H1 (cell line): ENCODE measurements at regions not wholly inside any gene's neighbourhood (a gene's known extent, or its start where the extent isn't known, plus 50 kb on each side); places are given as distances from the start of the nearest gene placed in this dataset.

Experiments used
- CTCF ChIA-PET: fragments of 300-600 bp; sonication (Branson Sonifier 250); formaldehyde crosslinking; loops from one replicate; lab custom pipeline; 2021; ENCODE audit not compliant: partially characterized antibody; lab: Charles Lee
- POLR2A ChIA-PET: fragments of 300-600 bp; sonication (Branson Sonifier 250); formaldehyde crosslinking; loops from one replicate; lab custom pipeline; 2021; ENCODE audit warnings: inconsistent platforms; ENCODE audit not compliant: partially characterized antibody; lab: Charles Lee
- DNase-seq, 2 experiments: peaks; one replicate each; pipeline versions ENCODE4 v3.0.0 to v3.0.0-alpha.2; 2010 to 2022; ENCODE audit warnings: low spot score in 2 of 2, low read depth in 1 of 2, mixed read lengths in 1 of 2
- FAIRE-seq: peaks from 2 replicates; lab custom pipeline; 2011; peaks lifted over from hg19 to GRCh38; lab: Jason Lieb, UNC
- H2AFZ ChIP-seq: 2 replicates; pipeline ENCODE4 v1.8.1; 2012; ENCODE audit warnings: low read length, inconsistent platforms
- H2AK5ac ChIP-seq: 2 replicates; pipeline ENCODE4 v1.6.1; 2013; ENCODE audit warnings: low read depth, low read length
- H2BK120ac ChIP-seq: replicated peaks from 2 replicates; pipeline ENCODE3; 2013; ENCODE audit warnings: low read depth, low read length, inconsistent platforms
- H2BK12ac ChIP-seq: 2 replicates; pipeline ENCODE4 v1.6.1; 2013; ENCODE audit warnings: low read depth, low read length
- H2BK15ac ChIP-seq: 2 replicates; pipeline ENCODE4 v1.6.1; 2013; ENCODE audit warnings: low read length
- H2BK20ac ChIP-seq: 2 replicates; pipeline ENCODE4 v1.6.1; 2013; ENCODE audit warnings: low read length
- H2BK5ac ChIP-seq: 2 replicates; pipeline ENCODE4 v1.6.1; 2013; ENCODE audit warnings: low read depth, low read length
- H3K14ac ChIP-seq: 2 replicates; pipeline ENCODE4 v1.6.1; 2013; ENCODE audit warnings: inconsistent platforms; ENCODE audit not compliant: insufficient read length
- H3K18ac ChIP-seq: 2 replicates; pipeline ENCODE4 v1.6.1; 2013; ENCODE audit warnings: low read length; ENCODE audit errors: extremely low read depth
- H3K23ac ChIP-seq: 2 replicates; pipeline ENCODE4 v1.6.1; 2013; ENCODE audit warnings: inconsistent platforms; ENCODE audit not compliant: insufficient read length
- H3K23me2 ChIP-seq: 2 replicates; pipeline ENCODE4 v1.6.1; 2013; ENCODE audit warnings: low read depth, low read length
- H3K27ac ChIP-seq: 2 replicates; pipeline ENCODE4 v1.6.1; 2011; ENCODE audit warnings: low read depth, low read length, inconsistent platforms
- H3K27me3 ChIP-seq, 4 experiments: replicated peaks in 1 of 4; 1 replicate in 1 of 4; 2 replicates in 3 of 4; pipeline versions ENCODE4 v1.6.1 to v1.8.1; 2011 to 2013; ENCODE audit warnings: low read length in 3 of 4, mild to moderate bottlenecking in 3 of 4, inconsistent platforms in 2 of 4, mixed read lengths in 2 of 4, moderate library complexity in 1 of 4; ENCODE audit not compliant: control insufficient read depth in 3 of 4, insufficient read depth in 3 of 4; ENCODE audit errors: extremely low read depth in 1 of 4
- H3K36me3 ChIP-seq, 4 experiments: 2 replicates each; pipeline versions ENCODE4 v1.6.1 to v1.8.1; 2011 to 2013; ENCODE audit warnings: mild to moderate bottlenecking in 4 of 4, low read length in 3 of 4, moderate library complexity in 2 of 4, control low read depth in 1 of 4, inconsistent platforms in 1 of 4; ENCODE audit not compliant: insufficient read depth in 4 of 4, control insufficient read depth in 2 of 4
- H3K4ac ChIP-seq: replicated peaks from 2 replicates; pipeline ENCODE3; 2013; ENCODE audit warnings: low read length, low read depth, mixed read lengths, inconsistent platforms; ENCODE audit not compliant: insufficient read length
- H3K4me1 ChIP-seq, 4 experiments: replicated peaks in 1 of 4; 1 replicate in 1 of 4; 2 replicates in 3 of 4; pipeline versions ENCODE4 v1.6.1 to v1.8.1; 2011 to 2013; ENCODE audit warnings: low read length in 3 of 4, inconsistent platforms in 2 of 4, mixed read lengths in 1 of 4; ENCODE audit not compliant: insufficient read depth in 4 of 4, control insufficient read depth in 3 of 4
- H3K4me2 ChIP-seq, 2 experiments: 2 replicates each; pipeline versions ENCODE4 v1.6.1 to v1.8.1; 2011 to 2013; ENCODE audit warnings: low read depth in 2 of 2, low read length in 2 of 2, control low read depth in 1 of 2, inconsistent platforms in 1 of 2, mild to moderate bottlenecking in 1 of 2; ENCODE audit not compliant: insufficient read depth in 1 of 2
- H3K4me3 ChIP-seq, 4 experiments: fragments of 200-600, 300-600 bp in 1 of 4; sonication (generic), shearing (Covaris generic), sonication (Bioruptor Twin) in 1 of 4; 2 replicates each; pipeline versions ENCODE4 v1.5.1 to v1.8.1; 2011 to 2016; ENCODE audit warnings: low read length in 4 of 4, low read depth in 3 of 4, control low read depth in 2 of 4, inconsistent platforms in 2 of 4, mild to moderate bottlenecking in 2 of 4, mixed read lengths in 1 of 4, moderate library complexity in 1 of 4; ENCODE audit not compliant: insufficient read depth in 2 of 4; ENCODE audit errors: extremely low read depth in 1 of 4
- H3K56ac ChIP-seq: replicated peaks from 2 replicates; pipeline ENCODE3; 2013; ENCODE audit warnings: low read depth, mild to moderate bottlenecking, mixed read lengths, low read length, inconsistent platforms; ENCODE audit not compliant: insufficient read length
- H3K79me1 ChIP-seq: 2 replicates; pipeline ENCODE4 v1.6.1; 2013; ENCODE audit warnings: low read depth, low read length, control low read depth
- H3K79me2 ChIP-seq, 2 experiments: 2 replicates each; pipeline versions ENCODE4 v1.6.1 to v1.8.1; 2012 to 2013; ENCODE audit warnings: low read length in 2 of 2, mild to moderate bottlenecking in 2 of 2, inconsistent platforms in 1 of 2; ENCODE audit not compliant: insufficient read depth in 2 of 2, control insufficient read depth in 1 of 2
- H3K9ac ChIP-seq, 4 experiments: replicated peaks in 1 of 4; 1 replicate in 1 of 4; 2 replicates in 3 of 4; pipeline versions ENCODE4 v1.6.1 to v1.8.1; 2011 to 2013; ENCODE audit warnings: low read depth in 3 of 4, low read length in 3 of 4, control low read depth in 2 of 4, mild to moderate bottlenecking in 2 of 4, moderate library complexity in 2 of 4, inconsistent platforms in 1 of 4; ENCODE audit errors: extremely low read depth in 1 of 4
- H3K9me3 ChIP-seq, 2 experiments: 2 replicates each; pipeline versions ENCODE4 v1.6.1 to v1.8.1; 2012 to 2013; ENCODE audit warnings: mild to moderate bottlenecking in 2 of 2, moderate library complexity in 2 of 2, control low read depth in 1 of 2, inconsistent platforms in 1 of 2, low read depth in 1 of 2, low read length in 1 of 2, mixed read lengths in 1 of 2; ENCODE audit not compliant: insufficient read depth in 2 of 2
- H4K20me1 ChIP-seq, 2 experiments: replicated peaks in 1 of 2; 2 replicates each; pipeline versions ENCODE3 to v1.8.1; 2011 to 2013; ENCODE audit warnings: inconsistent platforms in 2 of 2, low read length in 2 of 2, mild to moderate bottlenecking in 1 of 2; ENCODE audit not compliant: insufficient read depth in 2 of 2, control insufficient read depth in 1 of 2
- H4K5ac ChIP-seq: 2 replicates; pipeline ENCODE4 v1.6.1; 2013; ENCODE audit warnings: low read length, low read depth, mixed read lengths, inconsistent platforms; ENCODE audit not compliant: insufficient read length
- H4K8ac ChIP-seq: 2 replicates; pipeline ENCODE4 v1.8.0; 2013; ENCODE audit warnings: mild to moderate bottlenecking, moderate library complexity, low read length, inconsistent platforms; ENCODE audit not compliant: insufficient read depth; ENCODE audit errors: extremely low read depth
- H4K91ac ChIP-seq: replicated peaks from 2 replicates; pipeline ENCODE3; 2013; ENCODE audit warnings: low read length, mixed read lengths, inconsistent platforms; ENCODE audit not compliant: insufficient read length
- CBX8 ChIP-seq: fragments of 300-800, 300-1000 bp; sonication (generic); IDR thresholded peaks from 2 replicates; pipeline ENCODE4 v1.7.1; 2016; ENCODE audit warnings: low read depth, low read length, borderline replicate concordance
- CTBP2 ChIP-seq: IDR thresholded peaks from 2 replicates; pipeline ENCODE4 v1.7.0; 2011; ENCODE audit warnings: borderline replicate concordance, mild to moderate bottlenecking, moderate library complexity, mixed read lengths, low read length; ENCODE audit not compliant: insufficient read depth, insufficient read length
- EGR1 ChIP-seq: IDR thresholded peaks from 2 replicates; pipeline ENCODE4 v1.6.1; 2011; ENCODE audit warnings: low read depth, low read length, borderline replicate concordance
- EZH2 ChIP-seq: fragments of 200-600 bp; sonication (generic); IDR thresholded peaks from 2 replicates; pipeline ENCODE4 v1.7.1; 2012; ENCODE audit warnings: low read depth, mild to moderate bottlenecking, moderate library complexity, low read length, inconsistent platforms; ENCODE audit not compliant: severe bottlenecking
- JUN ChIP-seq: IDR thresholded peaks from 2 replicates; pipeline ENCODE4 v1.6.1; 2011; ENCODE audit warnings: low read depth, mild to moderate bottlenecking, improper control_type of control experiment, low read length
- MAFK ChIP-seq: IDR thresholded peaks from 2 replicates; pipeline ENCODE4 v1.6.1; 2012; ENCODE audit warnings: low read depth, mild to moderate bottlenecking, improper control_type of control experiment, low read length
- NANOG ChIP-seq: IDR thresholded peaks from 2 replicates; pipeline ENCODE4 v1.6.1; 2011; ENCODE audit warnings: low read length, low read depth, mild to moderate bottlenecking, inconsistent platforms; ENCODE audit not compliant: insufficient read depth, poor library complexity, severe bottlenecking
- RFX5 ChIP-seq: IDR thresholded peaks from 2 replicates; pipeline ENCODE4 v1.6.1; 2011; ENCODE audit warnings: low read depth, low read length, improper control_type of control experiment, borderline replicate concordance
- RNF2 ChIP-seq: fragments of 200-900, 300-1000 bp; sonication (generic); IDR thresholded peaks from 2 replicates; pipeline ENCODE4 v1.7.1; 2016; ENCODE audit warnings: borderline replicate concordance, low read depth, mild to moderate bottlenecking, antibody characterized with exemption, low read length; ENCODE audit not compliant: poor library complexity, severe bottlenecking; ENCODE audit errors: missing control alignments
- SIRT6 ChIP-seq: IDR thresholded peaks from one replicate; pipeline ENCODE4 v1.7.1; 2012; ENCODE audit warnings: low read length, inconsistent platforms
- SP1 ChIP-seq: IDR thresholded peaks from 2 replicates; pipeline ENCODE4 v1.6.1; 2011; ENCODE audit warnings: low read depth, low read length
- SRF ChIP-seq: IDR thresholded peaks from 2 replicates; pipeline ENCODE4 v1.6.1; 2011; ENCODE audit warnings: mild to moderate bottlenecking, low read depth, low read length, moderate library complexity
- TBP ChIP-seq: IDR thresholded peaks from 2 replicates; pipeline ENCODE4 v1.6.1; 2011; ENCODE audit warnings: low read depth, low read length, improper control_type of control experiment
- ZNF274 ChIP-seq: IDR thresholded peaks from 2 replicates; pipeline ENCODE4 v1.7.0; 2012; ENCODE audit warnings: low read length, borderline replicate concordance; ENCODE audit errors: extremely low read depth
- WGBS, 2 experiments: shearing (Covaris generic) in 1 of 2; methylation state at CpG; one replicate each; pipeline versions ENCODE4 v1.1.6 to v1.1.7; 2013 to 2015; ENCODE audit warnings: low lambda C conversion rate in 2 of 2, mixed read lengths in 2 of 2, inconsistent platforms in 1 of 2, low coverage in 1 of 2, missing lambda C conversion rate in 1 of 2; ENCODE audit not compliant: insufficient replicate concordance in 2 of 2, insufficient coverage in 1 of 2, insufficient read length in 1 of 2; ENCODE audit errors: extremely low coverage in 1 of 2, missing lambda C conversion rate in 1 of 2; 5-methylcytosine and 5-hydroxymethylcytosine counted together

- Histone ChIP-seq H2BK120ac (no peak overlapping the region), H3K4me1 (no peaks in the 10 kb centered on the region), H4K5ac (no peak overlapping the region), H3K9me3 (no peaks in the 10 kb centered on the region), H2BK5ac (no peak overlapping the region), H3K79me2 (no peaks in the 10 kb centered on the region), H3K27ac (no peak overlapping the region)
- 86% methylated on average over 4 of the region's 4 CpGs; no CpG with 5 or more reads in 1 of the 2 experiments for whole genome bisulfite sequencing, 2 experiments
- TF ChIP-seq SIRT6 (no peak), JUN (no peak), TBP (no peak), ZNF274 (no peak), SP1 (no peak), RFX5 (no peak), SRF (no peak), EZH2 (no peak), CTBP2 (no peak), NANOG (no peak), EGR1 (no peak), RNF2 (no peak), MAFK (no peak), CBX8 (no peak)
- TF ChIP-seq, all 59 proteins: peak for 0
- FAIRE-seq (no peak), DNase-seq (no peak)
- no peak overlapping the region for H3K14ac ChIP-seq
- ChIA-PET CTCF (no interaction called here), POLR2A (interaction anchor here (1.3 kb wide), 1 partner anchor 11 kb away, joined by 14 read pairs; no protein-coding TSS in a partner anchor)
- H3K18ac ChIP-seq = no peak overlapping the region
- H3K23ac ChIP-seq = no peak overlapping the region
- no peak overlapping the region for H2BK12ac ChIP-seq
- no peaks in the 10 kb centered on the region for H3K79me1 ChIP-seq
- H2BK15ac ChIP-seq = no peak overlapping the region
- H3K36me3 ChIP-seq = no peaks in the 10 kb centered on the region
- no peaks in the 10 kb centered on the region for H4K20me1 ChIP-seq
- H3K4me2 ChIP-seq = no peak overlapping the region
- H3K27me3 ChIP-seq = no peaks in the 10 kb centered on the region
- no peak overlapping the region for H4K8ac ChIP-seq
- H3K4me3 ChIP-seq = no peak overlapping the region
- H2BK20ac ChIP-seq = no peak overlapping the region
- no peak overlapping the region for H4K91ac ChIP-seq
- H3K9ac ChIP-seq = no peak overlapping the region
- no peak overlapping the region for H3K56ac ChIP-seq
- H2AK5ac ChIP-seq = no peak overlapping the region
- H3K4ac ChIP-seq = no peak overlapping the region
- H2AFZ ChIP-seq = no peak overlapping the region
- no peaks in the 10 kb centered on the region; the same call in 1 of the 2 replicates for H3K23me2 ChIP-seq
These were observed 76.6 kb downstream of the PRKAB2 start for GRCh38 chr1:147095691-147096090.
